ENCODE measurements at regions not wholly inside any gene's neighbourhood (a gene's known extent, or its start where the extent isn't known, plus 50 kb on each side); places are given as distances from the start of the nearest gene placed in this dataset.

- TF ChIP-seq EZH2phosphoT487 (conservative IDR thresholded peaks at IDR 0.05; ENCODE audit: low read length) (no peak), CTCF (IDR thresholded peaks at IDR 0.05; ENCODE audit: insufficient read depth, low read length, poor library complexity, severe bottlenecking) (no peak)
Observed at GRCh38 chr13:24097064-24097463, 63.5 kb upstream of the SPATA13 start.
